GM12875 (cell line): ENCODE measurements at regions not wholly inside any gene's neighbourhood (a gene's known extent, or its start where the extent isn't known, plus 50 kb on each side); places are given as distances from the start of the nearest gene placed in this dataset.
"Not testable (repeated sequence)": the region's sequence is repeated elsewhere in the genome, so short reads cannot be mapped to it uniquely, and the experiment has no call there.

Experiments
- H3K4me3 ChIP-seq: one replicate; pipeline ENCODE4 v1.5.1; 2011; ENCODE audit warnings: low read depth, low read length, control low read depth
- TF ChIP-seq, protein P1 (sequence below): IDR thresholded peaks from 2 replicates; pipeline ENCODE4 v1.5.1; 2011; ENCODE audit warnings: low read depth, mild to moderate bottlenecking, control low read depth, inconsistent platforms, low read length, moderate library complexity, borderline replicate concordance; ENCODE audit not compliant: insufficient read depth

DNA sequence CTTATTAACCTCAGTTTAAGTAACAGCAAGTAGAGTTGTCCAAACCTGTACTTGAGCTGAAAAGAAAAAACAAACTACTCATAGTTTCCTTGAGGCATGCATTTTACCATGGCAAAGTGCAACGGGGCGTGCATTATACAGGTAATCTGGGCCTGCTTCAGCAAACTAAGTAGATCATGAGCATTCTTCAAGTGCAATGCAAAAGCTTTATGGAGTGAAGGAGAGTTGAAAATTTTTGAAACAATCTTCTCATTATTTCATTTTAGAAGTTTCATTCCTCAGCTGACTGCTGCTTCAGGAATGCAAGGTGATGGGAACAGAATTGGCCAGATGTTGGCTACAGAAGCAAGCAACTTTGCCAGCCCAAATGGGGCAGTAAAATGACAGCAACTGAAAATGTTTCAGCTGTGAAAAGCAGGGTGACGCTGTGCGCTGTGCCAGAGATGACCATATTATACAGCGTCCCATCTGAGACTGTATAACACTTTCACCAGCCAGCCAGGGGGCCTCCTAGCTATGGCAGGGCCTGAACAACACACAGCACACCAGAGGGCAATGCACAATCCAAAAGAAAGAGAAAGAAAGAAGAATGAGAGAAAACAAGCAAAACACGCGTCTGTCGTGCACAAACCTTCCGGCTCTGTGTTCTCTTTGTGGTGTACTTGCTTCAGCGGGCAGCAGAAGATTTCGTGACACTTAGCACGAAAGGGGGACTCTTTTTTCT lies 145.5 kb upstream of the FGF13 start:
- TF ChIP-seq, protein P1, sequence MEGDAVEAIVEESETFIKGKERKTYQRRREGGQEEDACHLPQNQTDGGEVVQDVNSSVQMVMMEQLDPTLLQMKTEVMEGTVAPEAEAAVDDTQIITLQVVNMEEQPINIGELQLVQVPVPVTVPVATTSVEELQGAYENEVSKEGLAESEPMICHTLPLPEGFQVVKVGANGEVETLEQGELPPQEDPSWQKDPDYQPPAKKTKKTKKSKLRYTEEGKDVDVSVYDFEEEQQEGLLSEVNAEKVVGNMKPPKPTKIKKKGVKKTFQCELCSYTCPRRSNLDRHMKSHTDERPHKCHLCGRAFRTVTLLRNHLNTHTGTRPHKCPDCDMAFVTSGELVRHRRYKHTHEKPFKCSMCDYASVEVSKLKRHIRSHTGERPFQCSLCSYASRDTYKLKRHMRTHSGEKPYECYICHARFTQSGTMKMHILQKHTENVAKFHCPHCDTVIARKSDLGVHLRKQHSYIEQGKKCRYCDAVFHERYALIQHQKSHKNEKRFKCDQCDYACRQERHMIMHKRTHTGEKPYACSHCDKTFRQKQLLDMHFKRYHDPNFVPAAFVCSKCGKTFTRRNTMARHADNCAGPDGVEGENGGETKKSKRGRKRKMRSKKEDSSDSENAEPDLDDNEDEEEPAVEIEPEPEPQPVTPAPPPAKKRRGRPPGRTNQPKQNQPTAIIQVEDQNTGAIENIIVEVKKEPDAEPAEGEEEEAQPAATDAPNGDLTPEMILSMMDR: no peak
- no peak overlapping the region for H3K4me3 ChIP-seq

DNA sequence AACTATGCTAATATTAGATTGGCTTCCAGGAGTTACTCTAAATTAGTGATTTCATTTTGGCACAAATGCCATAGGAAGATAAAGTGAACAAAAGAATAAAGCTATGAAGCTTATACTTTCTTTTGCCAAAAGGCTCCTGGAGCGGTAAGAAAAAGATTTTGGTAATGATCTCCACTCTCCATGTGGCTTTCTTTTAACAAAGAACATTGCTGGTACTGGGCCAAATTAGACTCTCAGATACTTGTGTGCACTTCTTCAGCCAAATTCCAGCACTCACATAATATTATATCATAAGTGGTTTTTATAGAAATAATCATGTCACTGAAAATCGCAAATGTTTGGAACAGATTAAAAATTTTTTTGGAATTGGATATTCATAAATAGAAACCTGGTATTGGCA lies 142.4 kb upstream of the FGF13 start:
- no peak overlapping the region for H3K4me3 ChIP-seq

DNA sequence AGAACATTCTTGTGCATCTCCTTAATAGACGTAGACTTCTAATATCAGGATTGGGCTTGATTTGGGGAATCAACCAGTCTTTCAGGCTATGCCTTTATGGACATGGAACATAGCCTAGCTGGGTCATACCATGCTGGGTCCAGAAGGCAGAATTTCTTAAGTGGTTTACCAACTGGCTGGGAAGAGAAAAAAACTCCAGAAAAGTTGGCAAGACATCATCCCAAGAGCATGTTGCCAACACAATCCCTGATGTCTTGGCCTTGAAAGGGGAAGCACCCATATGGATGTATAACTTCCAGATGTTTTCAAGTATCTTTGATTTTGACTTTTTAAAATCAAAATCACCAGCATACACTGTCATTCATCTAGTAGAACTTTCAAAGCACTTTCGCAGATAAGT lies 138.0 kb upstream of the FGF13 start:
- H3K4me3 ChIP-seq: no peak overlapping the region
- TF ChIP-seq, protein P1: no peak

More for the DNA sequence above, 142.4 kb upstream of the FGF13 start:
- TF ChIP-seq, protein P1: no peak

DNA sequence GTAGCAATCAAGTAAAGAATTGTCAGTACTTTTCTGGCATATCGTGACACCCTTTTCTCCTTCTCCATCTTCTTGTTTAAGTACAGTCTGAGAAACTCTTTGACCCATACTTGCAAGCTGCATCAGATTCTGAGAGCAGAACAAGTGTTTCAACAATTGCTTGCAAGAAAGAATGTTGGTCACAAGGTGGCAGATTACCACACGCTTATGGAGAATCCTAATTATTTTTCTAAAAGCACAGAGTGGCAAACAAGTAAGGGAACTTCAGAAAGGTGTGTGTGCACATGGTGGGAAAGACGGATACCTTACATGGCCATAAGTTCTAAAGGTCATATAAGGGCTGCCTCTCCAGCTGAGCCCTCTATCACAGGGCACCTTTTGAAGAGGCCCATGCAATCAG lies 136.4 kb upstream of the FGF13 start:
- TF ChIP-seq, protein P1: no peak
- no peak overlapping the region for H3K4me3 ChIP-seq

DNA sequence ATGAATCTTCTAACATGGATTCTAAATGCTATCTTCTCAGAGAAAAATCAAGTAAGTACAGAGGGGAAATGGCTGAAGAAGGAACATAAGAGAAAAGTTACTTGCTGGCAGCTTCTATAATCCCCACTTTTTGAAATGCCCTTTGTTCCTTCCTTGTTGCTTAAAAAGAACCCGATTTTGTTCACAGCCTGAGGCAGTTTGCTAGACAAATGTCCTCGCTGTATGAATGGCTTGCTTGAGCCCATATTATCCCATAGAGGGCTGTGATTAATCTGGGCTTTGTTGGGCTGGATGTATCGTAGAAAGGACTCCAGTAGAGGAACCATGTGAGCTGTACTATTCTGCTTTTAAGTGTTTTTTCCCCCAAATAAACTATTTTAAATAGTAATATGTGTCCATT lies 134.3 kb upstream of the FGF13 start:
- H3K4me3 ChIP-seq: no peak overlapping the region
- TF ChIP-seq, protein P1: no peak

DNA sequence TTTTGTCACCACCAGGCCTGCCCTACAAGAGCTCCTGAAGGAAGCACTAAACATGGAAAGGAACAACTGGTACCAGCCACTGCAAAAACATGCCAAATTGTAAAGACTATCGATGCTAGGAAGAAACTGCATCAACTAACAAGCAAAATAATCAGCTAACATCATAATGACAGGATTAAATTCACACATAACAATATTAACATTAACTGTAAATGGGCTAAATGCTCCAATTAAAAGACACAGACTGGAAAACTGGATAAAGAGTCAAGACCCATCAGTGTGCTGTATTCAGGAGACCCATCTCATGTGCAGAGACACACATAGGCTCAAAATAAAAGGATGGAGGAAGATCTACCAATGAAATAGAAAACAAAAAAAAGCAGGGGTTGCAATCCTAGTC lies 95.9 kb upstream of the FGF13 start:
- not testable (repeated sequence) for H3K4me3 ChIP-seq

DNA sequence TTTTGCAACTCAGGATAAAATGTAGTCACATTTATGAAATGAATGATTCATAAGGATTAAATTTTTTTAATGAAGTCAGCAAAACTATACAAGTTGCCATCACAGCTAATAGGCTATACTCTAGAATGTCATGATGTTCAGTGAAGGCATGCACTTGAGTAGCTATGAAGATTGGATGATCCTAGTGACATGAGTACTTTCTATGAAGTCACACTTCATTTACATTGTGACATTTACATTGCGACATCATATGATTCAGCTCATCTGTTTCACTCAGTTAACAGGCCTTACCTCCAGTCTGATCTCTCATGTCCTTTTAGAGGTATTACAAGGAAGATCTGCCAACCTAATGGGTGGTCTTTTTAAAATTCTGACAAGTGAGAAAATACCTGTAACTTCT lies 82.7 kb upstream of the FGF13 start:
- no peak overlapping the region for H3K4me3 ChIP-seq
- TF ChIP-seq, protein P1: no peak
